ENCODE measurements at regions not wholly inside any gene's neighbourhood (a gene's known extent, or its start where the extent isn't known, plus 50 kb on each side); places are given as distances from the start of the nearest gene placed in this dataset.
A peak's percentile ranks its signal among the peaks of the same experiment; 100 is the strongest.

GRCh38 chr5:56605231-56605630 is 210.1 kb upstream of the MAP3K1 start:
- peaks cover 67% of the 10 kb centered on the region for H3K4me1 Mint-ChIP-seq (ENCODE audit: low read depth)
- no peaks in the 10 kb centered on the region for H3K36me3 Mint-ChIP-seq (ENCODE audit: insufficient read depth)
- H3K9me3 Mint-ChIP-seq: peaks cover under 1% of the 10 kb centered on the region
- no peak overlapping the region for H3K4me3 Mint-ChIP-seq
- ATAC-seq (no peak), DNase-seq (no peak)
- H3K27me3 Mint-ChIP-seq (ENCODE audit: low read depth): no peaks in the 10 kb centered on the region

- H3K27me3 Mint-ChIP-seq (ENCODE audit: low read depth): no peaks in the 10 kb centered on the region
Measured at GRCh38 chr5:56601641-56602071, 213.7 kb upstream of the MAP3K1 start.

GRCh38 chr5:56598941-56599340 is 216.4 kb upstream of the MAP3K1 start:
- H3K27me3 Mint-ChIP-seq (ENCODE audit: low read depth): no peaks in the 10 kb centered on the region
- DNase-seq (no peak), ATAC-seq (no peak)
- H3K4me1 Mint-ChIP-seq (ENCODE audit: low read depth): peaks cover 44% of the 10 kb centered on the region
- no peaks in the 10 kb centered on the region for H3K9me3 Mint-ChIP-seq
- no peaks in the 10 kb centered on the region for H3K36me3 Mint-ChIP-seq (ENCODE audit: insufficient read depth)
- no peak overlapping the region for H3K4me3 Mint-ChIP-seq

More at GRCh38 chr5:56601641-56602071, 213.7 kb upstream of the MAP3K1 start:
- Mint-ChIP-seq H3K4me3 (no peak overlapping the region), H3K4me1 (ENCODE audit: low read depth) (peaks cover 44% of the 10 kb centered on the region), H3K9me3 (no peaks in the 10 kb centered on the region), H3K36me3 (ENCODE audit: insufficient read depth) (no peaks in the 10 kb centered on the region)
- DNase-seq (no peak), ATAC-seq (no peak)

- DNase-seq (no peak), ATAC-seq (no peak)
- Mint-ChIP-seq H3K4me3 (no peak overlapping the region), H3K9me3 (no peaks in the 10 kb centered on the region), H3K27me3 (ENCODE audit: low read depth) (no peaks in the 10 kb centered on the region), H3K36me3 (ENCODE audit: insufficient read depth) (no peaks in the 10 kb centered on the region), H3K4me1 (ENCODE audit: low read depth) (peaks cover 35% of the 10 kb centered on the region)
Measured at GRCh38 chr5:56596155-56596554, 219.2 kb upstream of the MAP3K1 start.

- no peaks in the 10 kb centered on the region for H3K9me3 Mint-ChIP-seq
- no peak for ATAC-seq
- H3K4me3 Mint-ChIP-seq: no peak overlapping the region
- DNase-seq: no peak
- peaks cover 32% of the 10 kb centered on the region for H3K4me1 Mint-ChIP-seq (ENCODE audit: low read depth)
- H3K36me3 Mint-ChIP-seq (ENCODE audit: insufficient read depth): no peaks in the 10 kb centered on the region
- no peaks in the 10 kb centered on the region for H3K27me3 Mint-ChIP-seq (ENCODE audit: low read depth)
Measured at GRCh38 chr5:56595566-56595965, 219.8 kb upstream of the MAP3K1 start.

- Mint-ChIP-seq H3K9me3 (no peaks in the 10 kb centered on the region), H3K36me3 (ENCODE audit: insufficient read depth) (no peaks in the 10 kb centered on the region), H3K4me3 (no peak overlapping the region), H3K4me1 (ENCODE audit: low read depth) (peaks cover 35% of the 10 kb centered on the region), H3K27me3 (ENCODE audit: low read depth) (no peaks in the 10 kb centered on the region)
- ATAC-seq (no peak), DNase-seq (no peak)
Measured at GRCh38 chr5:56594792-56595191, 220.6 kb upstream of the MAP3K1 start.

GRCh38 chr5:56591081-56591480 is 224.3 kb upstream of the MAP3K1 start:
- Mint-ChIP-seq H3K4me3 (no peak overlapping the region), H3K36me3 (ENCODE audit: insufficient read depth) (no peaks in the 10 kb centered on the region), H3K4me1 (ENCODE audit: low read depth) (peaks cover 62% of the 10 kb centered on the region), H3K9me3 (no peaks in the 10 kb centered on the region), H3K27me3 (ENCODE audit: low read depth) (no peaks in the 10 kb centered on the region)
- ATAC-seq (no peak), DNase-seq (no peak)

- H3K36me3 Mint-ChIP-seq (ENCODE audit: insufficient read depth): no peaks in the 10 kb centered on the region
- no peaks in the 10 kb centered on the region for H3K27me3 Mint-ChIP-seq (ENCODE audit: low read depth)
- H3K4me3 Mint-ChIP-seq: no peak overlapping the region
- peaks cover 65% of the 10 kb centered on the region for H3K4me1 Mint-ChIP-seq (ENCODE audit: low read depth)
- no peaks in the 10 kb centered on the region for H3K9me3 Mint-ChIP-seq
- no peak for DNase-seq
- ATAC-seq: no peak
Measured at GRCh38 chr5:56589481-56589860, 225.9 kb upstream of the MAP3K1 start.

GRCh38 chr5:56588636-56589480 is 226.5 kb upstream of the MAP3K1 start:
- Mint-ChIP-seq H3K27me3 (ENCODE audit: low read depth) (no peaks in the 10 kb centered on the region), H3K4me3 (peak overlapping the region; percentile 40), H3K36me3 (ENCODE audit: insufficient read depth) (no peaks in the 10 kb centered on the region), H3K4me1 (ENCODE audit: low read depth) (peaks cover 64% of the 10 kb centered on the region), H3K9me3 (no peaks in the 10 kb centered on the region)
- peak; percentile 63 to 72 for ATAC-seq
- DNase-seq: no peak

- H3K27me3 Mint-ChIP-seq (ENCODE audit: low read depth): no peaks in the 10 kb centered on the region
- peaks cover 62% of the 10 kb centered on the region for H3K4me1 Mint-ChIP-seq (ENCODE audit: low read depth)
- H3K9me3 Mint-ChIP-seq: no peaks in the 10 kb centered on the region
- DNase-seq (no peak), ATAC-seq (no peak)
- H3K4me3 Mint-ChIP-seq: peak overlapping the region; percentile 6
- no peaks in the 10 kb centered on the region for H3K36me3 Mint-ChIP-seq (ENCODE audit: insufficient read depth)
Measured at GRCh38 chr5:56588131-56588487, 227.2 kb upstream of the MAP3K1 start.

GRCh38 chr5:56587381-56588130 is 227.8 kb upstream of the MAP3K1 start:
- ATAC-seq (no peak), DNase-seq (no peak)
- no peaks in the 10 kb centered on the region for H3K9me3 Mint-ChIP-seq
- H3K27me3 Mint-ChIP-seq (ENCODE audit: low read depth): no peaks in the 10 kb centered on the region
- H3K36me3 Mint-ChIP-seq (ENCODE audit: insufficient read depth): no peaks in the 10 kb centered on the region
- H3K4me1 Mint-ChIP-seq (ENCODE audit: low read depth): peaks cover 58% of the 10 kb centered on the region
- H3K4me3 Mint-ChIP-seq: peak overlapping the region; percentile 6

- no peaks in the 10 kb centered on the region for H3K27me3 Mint-ChIP-seq (ENCODE audit: low read depth)
- ATAC-seq (no peak), DNase-seq (no peak)
- H3K4me1 Mint-ChIP-seq (ENCODE audit: low read depth): peaks cover 52% of the 10 kb centered on the region
- peak overlapping the region; percentile 37 for H3K4me3 Mint-ChIP-seq
- no peaks in the 10 kb centered on the region for H3K36me3 Mint-ChIP-seq (ENCODE audit: insufficient read depth)
- H3K9me3 Mint-ChIP-seq: peaks cover 5% of the 10 kb centered on the region
Measured at GRCh38 chr5:56585999-56586691, 229.2 kb upstream of the MAP3K1 start.

GRCh38 chr5:56585461-56585860 is 229.9 kb upstream of the MAP3K1 start:
- peaks cover 5% of the 10 kb centered on the region for H3K9me3 Mint-ChIP-seq
- no peaks in the 10 kb centered on the region for H3K36me3 Mint-ChIP-seq (ENCODE audit: insufficient read depth)
- ATAC-seq: no peak
- DNase-seq: no peak
- H3K4me3 Mint-ChIP-seq: no peak overlapping the region
- peaks cover 50% of the 10 kb centered on the region for H3K4me1 Mint-ChIP-seq (ENCODE audit: low read depth)
- no peaks in the 10 kb centered on the region for H3K27me3 Mint-ChIP-seq (ENCODE audit: low read depth)

GRCh38 chr5:56581426-56581825 is 233.9 kb upstream of the MAP3K1 start:
- DNase-seq (no peak), ATAC-seq (no peak)
- Mint-ChIP-seq H3K27me3 (ENCODE audit: low read depth) (no peaks in the 10 kb centered on the region), H3K4me1 (ENCODE audit: low read depth) (peaks cover 13% of the 10 kb centered on the region), H3K36me3 (ENCODE audit: insufficient read depth) (no peaks in the 10 kb centered on the region), H3K9me3 (peaks cover 5% of the 10 kb centered on the region), H3K4me3 (no peak overlapping the region)

All from activated T-cell treated with anti-CD3 and anti-CD28 coated beads, Interleukin-2, amount 50 U/mL, for 4 hours (primary cell).